AG09319 (cell line): ENCODE measurements at regions not wholly inside any gene's neighbourhood (a gene's known extent, or its start where the extent isn't known, plus 50 kb on each side); places are given as distances from the start of the nearest gene placed in this dataset.

ENCODE experiments used
- DNase-seq: peaks from one replicate; pipeline ENCODE4 v3.0.0-alpha.2; 2010; ENCODE audit warnings: low read depth; ENCODE audit errors: extremely low read depth
- TF ChIP-seq, protein P1 (sequence below): IDR thresholded peaks from 2 replicates; pipeline ENCODE4 v1.5.1; 2011; ENCODE audit warnings: low read depth, mild to moderate bottlenecking, inconsistent platforms, low read length, moderate library complexity

DNA sequence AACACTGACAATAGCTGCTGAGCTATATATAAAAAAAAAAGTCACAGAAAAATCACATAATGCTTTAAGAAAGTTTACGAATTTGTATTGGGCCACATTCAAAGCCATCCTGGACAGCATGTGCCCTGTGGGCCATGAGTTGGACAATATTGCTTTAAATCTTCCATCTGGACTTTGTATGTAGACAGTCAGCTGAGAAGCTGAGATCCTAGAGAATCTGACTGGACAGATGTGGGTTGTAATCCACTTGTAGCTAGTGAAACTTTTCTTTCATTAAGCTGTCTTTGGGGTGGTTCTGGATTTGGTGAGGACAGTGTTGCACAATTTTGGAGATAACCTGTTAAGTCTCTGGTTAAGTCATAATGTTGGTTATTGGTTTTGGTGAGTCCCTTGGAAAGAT is 824.5 kb downstream of the CCSER2 start:
- TF ChIP-seq, protein P1, sequence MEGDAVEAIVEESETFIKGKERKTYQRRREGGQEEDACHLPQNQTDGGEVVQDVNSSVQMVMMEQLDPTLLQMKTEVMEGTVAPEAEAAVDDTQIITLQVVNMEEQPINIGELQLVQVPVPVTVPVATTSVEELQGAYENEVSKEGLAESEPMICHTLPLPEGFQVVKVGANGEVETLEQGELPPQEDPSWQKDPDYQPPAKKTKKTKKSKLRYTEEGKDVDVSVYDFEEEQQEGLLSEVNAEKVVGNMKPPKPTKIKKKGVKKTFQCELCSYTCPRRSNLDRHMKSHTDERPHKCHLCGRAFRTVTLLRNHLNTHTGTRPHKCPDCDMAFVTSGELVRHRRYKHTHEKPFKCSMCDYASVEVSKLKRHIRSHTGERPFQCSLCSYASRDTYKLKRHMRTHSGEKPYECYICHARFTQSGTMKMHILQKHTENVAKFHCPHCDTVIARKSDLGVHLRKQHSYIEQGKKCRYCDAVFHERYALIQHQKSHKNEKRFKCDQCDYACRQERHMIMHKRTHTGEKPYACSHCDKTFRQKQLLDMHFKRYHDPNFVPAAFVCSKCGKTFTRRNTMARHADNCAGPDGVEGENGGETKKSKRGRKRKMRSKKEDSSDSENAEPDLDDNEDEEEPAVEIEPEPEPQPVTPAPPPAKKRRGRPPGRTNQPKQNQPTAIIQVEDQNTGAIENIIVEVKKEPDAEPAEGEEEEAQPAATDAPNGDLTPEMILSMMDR, result no peak
- DNase-seq, result no peak

DNA sequence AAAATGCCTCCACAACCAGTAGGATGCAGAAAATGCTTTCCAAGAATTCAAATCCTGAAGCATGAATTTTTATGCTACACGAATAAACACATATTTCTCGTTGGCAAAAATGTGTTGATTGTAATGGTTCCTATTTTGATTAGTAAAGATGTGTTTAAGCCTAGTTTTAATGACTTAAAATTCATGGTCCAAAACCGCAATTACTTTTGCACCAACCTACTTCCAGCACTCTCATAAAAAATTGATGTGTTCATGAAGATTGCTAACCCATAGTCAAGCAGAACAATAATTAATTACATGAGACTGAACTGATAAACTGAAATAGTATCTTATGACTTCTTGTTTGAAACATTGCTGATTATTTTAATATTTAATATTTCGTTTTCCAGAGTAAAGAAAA is 828.8 kb downstream of the CCSER2 start:
- TF ChIP-seq, protein P1, result no peak
- no peak for DNase-seq

DNA sequence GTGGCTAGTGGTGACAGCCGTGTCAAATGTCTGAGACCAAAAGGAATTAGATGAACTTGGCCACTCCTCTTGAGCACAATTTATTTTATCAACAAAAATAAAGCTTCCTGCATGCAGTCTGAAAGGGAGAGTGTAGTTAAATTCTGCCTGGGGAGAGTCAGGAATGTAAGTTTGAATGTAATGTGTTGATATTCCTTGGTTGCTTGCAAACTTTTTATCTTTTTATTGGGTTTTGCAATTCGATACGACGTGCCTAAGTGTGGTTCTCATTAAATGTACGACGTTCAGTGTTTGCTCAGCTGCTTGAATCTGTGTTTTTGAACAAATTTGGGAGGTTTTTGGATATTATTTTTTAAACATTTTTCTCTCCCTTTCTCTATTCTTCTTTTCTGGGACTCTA is 839.9 kb downstream of the CCSER2 start:
- TF ChIP-seq, protein P1, result no peak
- no peak for DNase-seq

DNA sequence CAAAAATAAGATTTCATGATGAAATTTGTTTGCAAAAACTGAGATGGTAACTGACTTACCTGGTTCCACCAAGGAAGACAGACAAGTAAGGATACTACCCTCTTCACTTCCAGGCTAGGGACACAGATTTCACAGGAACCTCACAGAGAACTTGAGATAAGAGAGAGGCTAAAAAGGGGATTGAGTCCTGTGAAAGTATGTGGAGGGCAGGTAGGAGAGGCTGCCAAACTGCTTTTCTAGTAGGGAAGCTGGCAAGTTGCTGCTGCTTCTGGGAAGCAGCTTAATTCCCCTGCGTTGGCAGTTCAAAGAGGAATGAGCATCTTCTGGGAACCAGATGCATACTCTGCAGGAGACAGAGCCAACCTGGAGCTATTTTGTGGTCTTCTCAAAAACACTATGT is 841.6 kb downstream of the CCSER2 start:
- TF ChIP-seq, protein P1, result no peak
- no peak for DNase-seq

DNA sequence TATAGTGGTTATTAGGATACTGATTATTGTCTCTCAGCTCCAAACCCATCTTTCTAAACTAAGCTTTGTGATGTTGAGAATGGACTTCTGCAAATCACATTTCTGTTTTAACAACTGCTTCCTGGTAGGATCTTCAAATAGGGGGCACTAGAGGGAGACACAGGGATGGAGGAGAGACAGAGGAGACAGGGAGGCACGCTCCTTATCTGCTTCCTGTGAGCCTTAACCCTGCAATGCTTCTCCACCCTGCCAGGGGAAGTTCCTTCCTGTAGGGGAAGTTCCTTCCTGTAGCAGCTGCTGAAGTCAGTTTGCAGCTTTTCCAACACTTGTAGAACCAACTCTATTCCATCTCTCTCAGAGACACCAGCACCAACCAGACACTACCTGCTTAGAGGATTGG is 847.2 kb downstream of the CCSER2 start:
- TF ChIP-seq, protein P1, result no peak
- no peak for DNase-seq

DNA sequence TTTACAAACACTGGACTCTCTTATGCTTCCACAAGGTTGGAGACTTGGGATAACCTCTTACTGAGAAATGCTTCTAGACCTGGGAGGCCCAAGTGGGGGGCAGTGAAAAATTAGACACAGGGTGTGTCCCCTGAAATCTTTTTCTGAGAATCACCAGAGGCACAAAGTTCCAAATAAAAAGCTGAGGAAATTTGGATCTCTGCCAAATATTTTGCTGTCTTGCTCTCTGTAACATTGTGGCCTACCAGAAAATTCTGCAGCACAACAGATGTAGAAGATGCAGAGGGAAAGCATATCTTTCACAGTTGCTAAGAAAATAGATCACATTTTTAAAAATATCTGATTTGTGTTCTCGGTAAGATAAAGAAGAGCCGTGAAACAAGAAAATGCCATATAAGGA is 849.4 kb downstream of the CCSER2 start:
- TF ChIP-seq, protein P1, result no peak

DNA sequence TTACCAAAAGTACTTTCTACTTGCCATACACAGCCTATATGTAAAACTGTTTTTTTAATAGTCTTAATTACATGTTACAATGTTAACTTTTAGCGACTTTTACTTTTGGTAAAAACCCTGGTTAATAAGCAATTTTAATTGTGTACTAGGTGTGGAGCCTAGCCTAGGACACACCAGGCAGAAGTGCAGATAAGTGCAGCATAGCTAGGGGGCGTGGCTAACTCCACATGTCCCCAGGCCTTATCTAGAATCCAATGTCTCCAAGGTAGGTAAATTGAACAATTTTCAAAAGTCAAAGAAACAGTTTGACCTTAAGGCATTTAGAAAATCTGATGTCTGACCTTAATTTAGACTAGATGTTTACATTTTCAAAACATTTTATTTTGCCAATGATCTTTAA is 858.7 kb downstream of the CCSER2 start:
- TF ChIP-seq, protein P1, result no peak
- no peak for DNase-seq

More for the DNA sequence above, 849.4 kb downstream of the CCSER2 start:
- DNase-seq, result no peak
